ENCODE measurements at regions not wholly inside any gene's neighbourhood (a gene's known extent, or its start where the extent isn't known, plus 50 kb on each side); places are given as distances from the start of the nearest gene placed in this dataset.

GRCh38 chr7:18420748-18421147 is 74.8 kb upstream of the HDAC9 start:
- no peak for DNase-seq

GRCh38 chr7:18421297-18422002 is 74.1 kb upstream of the HDAC9 start:
- no peak for DNase-seq

GRCh38 chr7:18425227-18425626 is 70.3 kb upstream of the HDAC9 start:
- DNase-seq, result no peak

DNA sequence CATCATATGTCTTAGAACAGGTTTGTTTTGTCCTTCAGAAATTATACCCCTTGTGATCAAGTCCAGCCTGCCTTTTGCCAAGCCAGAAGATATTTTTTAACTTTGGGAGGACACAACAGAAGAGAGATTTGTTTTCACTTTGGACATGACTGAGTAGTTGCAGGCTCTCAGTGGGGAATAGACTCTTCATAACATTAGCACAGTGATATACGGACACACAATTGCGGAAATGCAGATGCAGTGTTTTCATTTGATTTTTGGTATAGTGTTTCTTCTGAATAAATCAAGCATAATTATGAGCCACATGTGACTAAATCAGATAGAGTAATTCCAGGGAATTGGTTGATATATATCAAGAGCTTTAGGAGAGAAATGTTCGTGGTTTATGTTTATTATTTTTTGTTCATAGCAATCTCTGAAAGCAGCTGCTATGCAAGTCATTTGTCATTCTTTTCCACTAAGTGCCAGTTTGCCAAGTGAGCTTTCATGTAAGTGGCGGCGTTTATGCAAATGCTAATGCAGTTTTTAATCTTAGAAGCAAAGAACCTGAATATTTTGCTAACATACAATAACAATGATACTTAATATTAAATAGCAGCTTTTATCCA is 69.6 kb upstream of the HDAC9 start:
- no peak for DNase-seq

GRCh38 chr7:18426564-18427226 is 68.9 kb upstream of the HDAC9 start:
- no peak for DNase-seq

- DNase-seq, result no peak
Measured at GRCh38 chr7:18429547-18429946, 66.0 kb upstream of the HDAC9 start.

- no peak for DNase-seq
Measured at GRCh38 chr7:18430810-18431209, 64.7 kb upstream of the HDAC9 start.

- no peak for DNase-seq
Measured at GRCh38 chr7:18434171-18434570, 61.4 kb upstream of the HDAC9 start.

DNA sequence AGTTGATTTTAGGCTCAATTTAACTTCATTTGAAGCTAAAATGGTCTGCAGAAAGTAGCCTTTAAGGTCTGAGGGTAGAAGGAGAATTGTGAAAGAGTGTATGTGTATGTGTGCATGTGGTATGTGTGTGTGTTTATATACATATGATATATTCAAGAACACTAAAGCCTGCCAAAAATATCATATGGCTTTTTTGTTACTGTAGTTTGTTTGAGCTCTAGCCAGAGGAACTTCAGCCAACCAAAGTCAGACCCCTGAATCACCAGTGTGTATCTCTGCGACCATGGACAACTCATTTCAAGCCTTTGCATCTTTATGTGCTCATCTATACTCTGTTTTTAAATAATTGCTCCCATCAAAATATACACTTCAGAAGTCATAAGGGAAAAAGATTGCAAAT is 58.4 kb upstream of the HDAC9 start:
- DNase-seq, result no peak

- DNase-seq, result no peak
Measured at GRCh38 chr7:18440934-18441333, 54.6 kb upstream of the HDAC9 start.

- no peak for DNase-seq
Measured at GRCh38 chr7:18444826-18445225, 50.7 kb upstream of the HDAC9 start.

DNA sequence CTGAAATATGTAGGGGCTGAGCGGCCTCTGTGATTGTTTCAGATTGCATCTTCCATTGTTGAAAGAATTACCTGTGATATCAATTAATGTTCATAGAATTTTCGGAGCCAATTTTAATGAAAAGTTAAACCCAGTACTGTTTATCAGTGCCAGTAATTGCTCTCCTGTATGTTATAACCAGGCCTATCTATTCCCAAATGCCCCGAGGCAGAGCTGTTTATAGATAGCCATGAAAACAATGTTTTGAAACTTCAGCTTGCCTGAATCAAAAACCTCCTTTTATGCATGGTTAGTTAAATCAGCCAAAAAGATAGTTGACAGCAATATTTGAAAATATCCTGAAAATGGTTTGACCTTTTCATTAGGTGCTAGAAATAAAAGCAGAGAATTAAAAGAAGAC is 50.1 kb upstream of the HDAC9 start:
- DNase-seq, result no peak
